HG03103 (cell line): ENCODE measurements at regions not wholly inside any gene's neighbourhood (a gene's known extent, or its start where the extent isn't known, plus 50 kb on each side); places are given as distances from the start of the nearest gene placed in this dataset.

Source experiments
- ATAC-seq: cut with Tn5 transposase; IDR thresholded peaks from one replicate; pipeline ENCODE4 v1.9.1; 2021; ENCODE audit warnings: low read depth; ENCODE audit not compliant: unreplicated experiment

DNA sequence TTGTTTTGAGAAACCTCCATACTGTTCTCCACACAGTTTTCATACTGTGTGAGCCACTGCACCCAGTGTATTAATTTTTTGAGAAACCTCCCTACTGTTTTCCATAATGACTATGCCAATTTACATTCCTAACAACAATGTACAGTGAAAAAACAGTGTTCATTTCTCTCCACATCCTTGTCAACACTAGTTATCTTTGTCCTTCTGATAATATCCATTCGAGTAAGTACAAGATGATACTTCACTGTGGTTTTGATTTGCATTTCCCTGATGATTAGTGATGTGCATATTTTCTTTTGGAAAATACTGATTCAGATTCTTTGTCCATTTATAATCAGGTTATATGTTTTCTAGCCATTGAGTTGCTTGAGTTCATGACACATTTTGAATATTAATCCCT lies 462.0 kb downstream of the CDH11 start:
- ATAC-seq = no peak

DNA sequence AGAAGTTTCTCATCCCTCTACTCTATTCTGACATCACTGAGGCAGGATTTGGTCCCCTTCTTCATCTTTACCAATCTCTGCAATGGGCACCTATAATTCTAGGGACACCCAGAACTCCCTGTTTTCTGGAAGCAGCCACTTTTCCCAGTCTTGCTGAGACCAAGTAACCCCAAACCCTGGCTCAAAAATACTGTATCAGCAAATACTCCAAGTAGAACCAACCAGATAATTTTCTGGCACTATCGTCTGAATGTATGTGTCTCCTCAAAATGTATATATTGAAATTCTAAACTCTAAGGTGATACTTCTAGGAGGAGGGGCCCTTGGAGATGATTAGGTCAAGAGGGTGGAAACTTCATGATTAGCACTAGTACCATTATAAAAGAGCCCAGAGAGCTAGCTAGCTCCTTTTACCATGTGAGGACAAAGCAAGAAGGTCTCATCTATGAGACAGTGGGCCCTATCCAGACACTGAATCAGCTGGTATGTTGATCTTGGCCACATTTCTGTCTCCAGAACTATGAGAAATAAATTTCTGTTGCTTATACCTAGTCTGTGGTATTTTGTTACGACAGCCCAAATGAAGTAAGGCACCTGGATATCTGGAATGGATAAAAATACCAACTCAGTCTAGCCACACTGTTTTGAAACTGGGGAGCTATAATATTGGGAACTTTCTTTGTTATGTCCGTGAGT lies 464.4 kb downstream of the CDH11 start:
- no peak for ATAC-seq

DNA sequence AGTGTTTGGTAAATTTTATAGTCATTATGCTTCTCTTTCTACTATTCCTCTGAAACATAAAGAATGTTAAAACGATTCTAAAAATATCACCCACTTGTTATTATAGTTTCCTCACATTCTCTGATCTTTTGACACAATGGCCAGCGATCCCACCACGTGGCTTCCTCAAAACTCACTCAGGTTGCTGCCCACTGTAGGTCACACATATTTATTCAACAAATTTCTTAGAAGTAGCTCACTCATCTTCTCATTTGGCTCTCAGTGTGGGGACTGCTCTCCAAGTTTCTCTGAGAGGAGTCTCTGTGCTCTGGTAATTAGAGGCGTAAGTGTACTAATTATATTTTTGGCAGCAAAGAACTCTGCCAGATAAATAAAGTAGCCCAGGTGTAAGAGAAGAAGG lies 465.4 kb downstream of the CDH11 start:
- ATAC-seq = no peak

DNA sequence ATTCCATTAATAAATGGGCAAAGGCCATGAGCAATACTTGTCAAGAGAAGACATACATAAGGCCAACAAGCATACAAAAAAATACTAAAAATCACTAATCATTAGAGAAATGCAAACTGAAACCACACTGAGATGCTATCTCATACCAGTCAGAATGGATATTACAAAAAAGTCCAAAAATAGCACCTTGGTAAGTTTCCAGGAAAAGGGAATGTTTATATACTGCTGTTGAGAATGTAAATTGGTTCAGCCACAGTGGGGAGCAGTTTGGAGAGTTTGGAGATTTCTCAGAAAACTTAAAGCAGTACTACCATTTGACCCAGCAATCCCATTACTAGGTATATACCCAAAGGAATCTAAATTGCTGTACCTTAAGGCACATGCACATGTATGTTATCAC lies 467.7 kb downstream of the CDH11 start:
- ATAC-seq = no peak

DNA sequence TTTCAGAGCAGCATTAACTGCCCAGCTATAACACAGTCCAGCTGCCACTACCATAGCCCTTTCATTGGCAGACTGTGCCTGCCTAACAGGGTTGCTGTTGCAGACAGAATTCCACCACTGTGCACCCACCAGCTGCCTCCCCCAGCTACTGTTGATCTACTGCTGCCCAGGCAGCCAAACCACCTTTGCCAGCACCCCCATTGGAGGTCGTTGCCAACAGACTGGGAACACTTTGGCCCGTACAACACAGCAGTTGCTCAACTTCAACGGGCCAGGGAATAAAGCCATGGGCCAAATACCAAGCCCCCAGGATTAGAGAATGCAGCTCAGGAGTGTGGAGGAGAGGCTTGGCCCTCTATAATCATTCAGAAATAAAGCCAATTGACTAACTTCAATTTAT lies 473.6 kb downstream of the CDH11 start:
- no peak for ATAC-seq

DNA sequence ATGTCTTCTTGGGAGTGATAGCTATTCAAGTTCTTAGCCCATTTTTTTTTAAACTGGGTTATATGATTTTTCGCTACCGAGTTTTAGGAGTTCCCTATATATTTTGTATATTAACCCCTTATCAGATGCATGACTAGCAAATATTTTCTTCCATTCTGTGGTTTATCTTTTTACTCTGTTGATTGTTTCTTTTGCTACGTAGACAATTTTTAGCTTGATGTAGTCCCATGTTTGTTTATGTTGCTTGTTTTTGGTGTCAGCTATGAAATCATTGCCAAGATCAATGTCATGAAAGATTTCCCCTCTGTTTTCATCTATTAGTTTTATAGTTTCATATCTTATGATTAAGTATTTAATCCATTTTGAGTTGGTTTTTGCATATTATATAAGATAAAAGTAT lies 480.5 kb downstream of the CDH11 start:
- no peak for ATAC-seq

DNA sequence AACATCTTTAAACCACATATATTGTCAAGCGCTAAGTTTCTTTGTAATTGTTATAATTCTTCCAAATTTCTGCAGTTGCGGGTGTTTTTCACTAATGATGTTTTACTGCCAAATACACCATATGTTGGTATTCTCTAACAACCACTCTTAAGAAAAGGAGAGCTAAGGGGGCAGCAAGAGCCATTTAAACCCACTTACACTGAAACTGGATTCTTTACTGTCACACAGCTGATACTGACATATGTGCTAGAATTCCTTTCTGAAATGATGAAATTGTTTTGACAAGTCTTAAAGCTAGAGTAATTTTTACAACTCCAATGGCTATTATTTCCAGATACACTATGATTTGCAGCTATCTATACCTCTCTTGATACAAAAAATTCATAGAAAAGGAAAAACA lies 483.1 kb downstream of the CDH11 start:
- ATAC-seq = no peak

DNA sequence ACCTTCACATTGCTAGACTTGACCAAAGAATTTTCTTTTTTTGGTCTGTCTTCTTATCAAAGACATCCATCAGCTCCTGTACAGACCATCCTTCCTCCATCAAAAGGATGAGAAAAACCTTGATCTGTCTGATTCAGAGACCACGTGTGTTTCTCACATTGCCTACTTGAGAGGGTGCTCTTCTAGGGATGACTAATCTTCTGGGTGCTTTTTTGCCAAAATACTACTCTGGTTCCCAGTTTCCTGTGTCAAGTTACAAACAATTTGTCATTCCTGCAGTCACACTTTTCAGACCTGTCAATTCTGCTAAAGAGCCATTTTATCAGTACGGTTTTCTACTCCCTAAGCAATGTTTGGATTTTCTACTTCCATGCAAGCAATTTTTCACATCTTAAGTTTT lies 492.2 kb downstream of the CDH11 start:
- no peak for ATAC-seq

DNA sequence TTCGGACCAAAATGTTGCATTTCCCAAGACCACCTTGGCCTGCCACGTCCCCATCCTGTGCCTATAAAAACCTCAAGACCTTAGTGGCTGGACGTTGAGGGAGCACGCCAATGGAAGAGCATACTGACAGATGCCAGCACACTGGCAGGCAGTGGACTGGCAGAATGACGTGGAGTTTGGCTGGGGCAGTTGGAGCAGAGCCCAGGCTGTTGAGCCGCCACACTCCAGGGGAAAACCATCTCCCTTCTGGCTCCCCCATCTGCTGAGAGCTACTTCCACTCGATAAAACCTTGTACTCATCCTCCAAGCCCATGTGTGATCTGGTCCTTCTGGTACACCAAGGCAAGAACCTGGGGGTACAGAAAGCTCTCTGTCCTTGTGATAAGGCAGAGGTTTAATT lies 494.1 kb downstream of the CDH11 start:
- no peak for ATAC-seq

DNA sequence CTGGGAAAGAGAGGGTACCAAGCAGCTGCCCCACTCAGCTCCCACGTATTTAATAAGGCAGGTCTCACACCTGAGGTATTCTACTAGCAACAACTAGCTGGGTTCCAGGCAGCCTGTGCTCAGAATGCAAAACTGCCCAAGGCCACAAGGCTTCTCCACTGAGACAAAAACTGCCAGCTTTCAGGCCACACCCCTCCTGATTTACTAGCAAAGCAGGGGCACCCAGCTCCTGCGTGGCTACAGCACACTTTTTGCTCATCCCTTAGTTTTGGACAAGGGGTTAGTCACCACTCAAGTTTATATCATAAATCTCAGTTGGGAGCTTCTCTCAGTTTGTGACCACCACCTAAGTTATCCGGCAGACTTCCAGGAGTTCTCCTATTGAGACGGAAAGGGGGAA lies 494.6 kb downstream of the CDH11 start:
- ATAC-seq = no peak

DNA sequence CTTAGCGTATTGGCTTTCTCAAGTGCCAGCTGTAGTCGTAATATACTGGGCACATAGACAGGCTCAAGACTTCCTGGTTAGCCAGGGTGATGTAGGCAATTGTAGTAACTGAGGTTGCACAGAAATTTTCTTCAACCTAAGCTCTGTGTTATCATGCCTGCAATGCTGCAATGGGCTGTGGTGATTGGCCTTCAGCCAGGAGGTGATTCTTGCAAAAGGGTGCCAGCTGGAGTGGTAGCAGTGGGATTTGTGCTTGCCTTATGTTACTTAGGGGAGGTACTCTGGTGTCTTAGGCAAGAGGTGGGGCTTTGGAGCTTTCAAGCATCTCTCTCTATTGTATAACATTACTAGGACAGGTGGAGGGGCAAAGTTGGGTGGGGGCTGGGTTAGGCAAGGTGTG lies 495.1 kb downstream of the CDH11 start:
- no peak for ATAC-seq

DNA sequence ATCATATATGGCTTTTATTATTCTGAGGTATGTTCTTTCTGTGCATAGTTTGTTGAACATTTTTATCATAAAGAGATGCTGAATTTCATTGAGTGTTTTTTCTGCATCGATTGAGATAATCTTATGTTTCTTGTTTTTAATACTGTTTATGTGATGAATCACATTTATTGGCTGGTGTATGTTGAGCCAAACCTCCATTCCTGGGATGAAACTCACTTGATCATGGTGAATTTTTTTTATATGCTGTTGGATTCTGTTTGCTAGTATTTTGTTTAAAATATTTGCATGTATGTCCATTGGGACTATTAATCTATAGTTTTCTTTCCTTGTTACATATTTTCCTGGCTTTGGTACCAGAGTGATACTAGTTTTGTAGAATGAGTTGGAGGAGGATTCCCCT lies 500.2 kb downstream of the CDH11 start:
- no peak for ATAC-seq

DNA sequence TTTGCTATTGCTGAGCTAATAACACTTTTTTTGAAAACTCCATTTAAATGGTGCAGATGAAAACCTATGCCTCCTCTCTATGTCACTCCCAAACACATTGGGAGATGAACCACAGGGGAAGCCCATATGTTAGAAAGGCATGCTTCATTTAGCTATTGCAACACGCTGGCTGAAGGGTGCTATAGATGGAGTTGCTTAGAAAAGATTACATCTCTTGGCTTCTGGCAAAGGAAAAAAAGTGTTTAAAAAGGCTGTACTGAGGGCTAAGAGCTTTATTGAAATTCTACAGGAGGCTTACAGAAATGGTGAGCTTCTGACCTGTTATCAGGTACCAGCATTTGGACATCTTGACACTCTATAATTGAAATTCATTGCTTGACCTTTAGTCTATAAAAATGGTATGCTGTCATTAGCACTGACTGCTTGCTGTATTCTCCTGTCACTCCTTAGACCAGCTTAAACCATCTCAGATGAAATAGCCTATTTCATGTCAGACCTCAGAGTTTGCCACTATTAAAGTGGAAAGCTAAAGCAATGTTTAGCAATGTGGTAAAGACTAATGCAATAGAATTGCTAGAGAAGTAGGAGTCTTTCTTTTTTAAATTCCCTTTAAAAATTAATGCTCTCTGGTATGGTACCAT lies 503.9 kb downstream of the CDH11 start:
- no peak for ATAC-seq

DNA sequence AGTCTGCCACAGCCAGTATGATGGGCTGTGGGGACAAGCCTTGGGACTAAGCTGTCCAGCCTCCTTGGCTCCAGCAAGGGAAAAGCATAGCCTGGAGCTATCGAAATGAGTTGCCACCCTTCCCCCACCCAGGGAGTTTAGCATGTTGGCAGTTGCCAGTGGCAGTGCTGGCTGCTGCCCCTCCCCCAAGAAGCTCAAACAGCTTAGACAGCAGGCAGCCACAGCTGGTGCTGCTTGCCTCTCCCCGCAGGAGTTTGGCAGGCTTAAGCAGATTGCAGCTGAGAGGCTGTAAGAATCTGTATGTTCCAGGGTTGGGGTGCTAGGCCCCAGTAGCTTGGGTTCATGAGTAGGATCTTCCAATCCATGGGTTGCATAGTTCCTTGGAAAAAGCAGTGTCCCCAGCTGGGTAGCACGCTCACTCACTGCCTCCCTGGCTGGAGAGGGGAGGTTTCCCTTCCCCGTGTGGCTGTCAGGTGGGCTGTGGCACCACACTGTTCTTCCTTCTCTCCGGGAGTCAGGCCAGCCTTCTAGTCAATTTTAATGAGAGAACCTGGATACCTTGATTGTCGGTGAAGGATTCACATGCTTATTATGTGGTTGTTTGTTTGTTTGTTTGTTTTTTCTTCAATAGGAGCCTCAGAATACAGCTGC lies 506.1 kb downstream of the CDH11 start:
- no peak for ATAC-seq

DNA sequence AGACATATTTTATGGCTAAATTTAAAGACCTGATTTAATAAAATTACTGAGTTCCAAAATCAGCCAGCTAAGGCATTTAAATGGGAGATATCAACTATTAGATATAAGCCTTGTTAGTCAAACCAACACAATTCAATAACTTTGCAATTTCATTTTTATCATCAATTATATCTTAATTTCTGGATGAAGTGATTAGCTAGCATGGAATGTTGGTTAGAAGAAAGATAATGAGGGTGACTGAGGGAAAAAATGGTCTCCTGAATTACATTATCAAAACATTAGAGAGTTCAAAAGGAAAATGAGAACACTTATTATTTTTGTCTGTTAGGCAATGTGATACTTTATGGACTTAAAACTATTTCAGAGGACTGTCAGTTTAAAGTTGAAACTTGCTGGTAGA lies 525.7 kb downstream of the CDH11 start:
- ATAC-seq = no peak

DNA sequence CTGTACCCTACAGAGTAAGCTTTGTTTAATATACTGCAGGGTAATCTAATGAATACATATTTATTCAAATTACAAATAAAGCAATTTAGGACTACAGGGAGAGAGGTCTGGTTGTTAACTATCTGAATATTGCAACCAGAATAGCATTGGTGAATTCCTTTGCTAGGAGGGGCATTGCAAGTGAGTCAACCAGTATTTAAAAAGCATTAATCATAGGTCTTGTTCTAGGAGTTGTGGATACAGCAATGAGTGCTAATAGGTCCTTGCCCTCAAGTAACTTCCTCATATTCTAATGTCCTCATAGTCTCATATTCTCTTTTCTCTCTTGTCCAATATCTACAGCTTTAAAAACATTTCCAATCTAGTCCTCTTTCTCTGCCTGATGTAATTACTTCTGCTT lies 531.4 kb downstream of the CDH11 start:
- ATAC-seq = no peak

DNA sequence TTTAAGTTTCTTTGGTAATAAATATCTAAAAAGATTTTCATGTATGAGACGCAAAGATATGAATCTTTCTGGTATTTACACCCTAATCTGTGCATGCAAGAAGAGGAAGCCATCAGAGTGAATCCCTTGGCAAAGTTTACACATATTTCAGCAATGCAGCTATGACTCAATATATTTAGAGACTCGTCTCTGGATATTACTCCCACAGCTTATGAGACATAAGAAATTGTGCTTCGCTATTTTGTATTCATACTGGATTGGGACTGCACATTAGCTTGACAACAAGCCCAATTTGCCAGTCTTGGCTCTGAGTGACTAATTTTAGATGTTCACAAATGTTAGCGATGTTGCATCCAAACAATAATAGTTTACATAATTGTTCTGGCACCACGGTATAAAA lies 532.0 kb downstream of the CDH11 start:
- ATAC-seq = no peak

DNA sequence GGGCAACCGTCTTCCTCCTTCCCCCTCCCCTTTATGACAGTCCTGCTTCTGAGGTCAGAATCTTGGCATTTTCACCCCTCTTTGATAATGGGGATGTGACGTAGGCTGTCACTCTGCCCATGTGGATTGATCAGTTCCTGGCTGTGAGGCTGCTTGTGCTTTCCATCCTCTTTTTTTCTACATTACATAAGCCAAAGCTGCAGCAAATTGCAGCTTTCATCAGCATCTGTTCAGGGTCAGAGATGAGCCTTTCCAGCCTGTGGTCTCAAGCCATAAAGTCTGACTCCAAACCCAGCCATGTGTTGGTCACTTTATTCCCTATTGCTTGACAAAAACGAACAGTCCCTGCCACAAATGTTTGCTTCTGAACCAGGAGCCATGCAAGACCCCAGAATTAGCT lies 535.1 kb downstream of the CDH11 start:
- ATAC-seq = no peak

DNA sequence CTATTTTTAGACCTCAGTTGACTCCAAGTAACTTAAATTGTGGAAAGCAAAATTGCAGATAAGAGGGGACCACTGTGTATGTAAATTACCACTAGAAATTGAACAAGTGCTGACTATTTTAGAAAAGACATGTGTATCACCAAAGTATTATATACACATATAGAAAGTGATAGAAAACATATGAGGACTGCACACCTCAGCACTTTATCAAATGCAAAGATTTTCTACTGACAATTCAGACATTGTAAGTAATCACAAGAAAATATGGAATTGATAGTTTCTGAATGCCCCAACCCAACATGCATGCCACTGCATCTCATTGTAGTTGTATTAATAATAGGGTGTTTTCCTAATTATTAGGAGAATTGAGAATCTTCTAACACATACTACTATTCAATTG lies 536.5 kb downstream of the CDH11 start:
- no peak for ATAC-seq

DNA sequence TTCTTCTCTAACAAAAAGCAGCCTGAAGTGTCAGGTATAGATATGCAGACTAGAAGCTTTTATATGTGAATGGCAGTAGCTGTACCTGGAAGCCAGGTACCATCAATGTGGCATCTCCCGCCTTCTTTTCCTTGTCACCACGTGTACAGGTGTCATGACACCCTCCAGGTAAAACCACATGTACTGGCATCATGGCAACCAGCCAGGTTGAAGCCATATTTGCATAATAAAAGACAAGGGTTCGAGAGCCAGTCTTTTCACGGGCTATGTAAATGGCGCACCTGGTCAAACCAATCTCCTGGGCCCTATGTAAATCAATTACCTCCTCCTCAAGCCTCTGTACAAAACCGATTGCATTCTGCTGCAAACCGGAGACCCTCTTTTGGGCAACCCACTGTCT lies 541.3 kb downstream of the CDH11 start:
- ATAC-seq = no peak

DNA sequence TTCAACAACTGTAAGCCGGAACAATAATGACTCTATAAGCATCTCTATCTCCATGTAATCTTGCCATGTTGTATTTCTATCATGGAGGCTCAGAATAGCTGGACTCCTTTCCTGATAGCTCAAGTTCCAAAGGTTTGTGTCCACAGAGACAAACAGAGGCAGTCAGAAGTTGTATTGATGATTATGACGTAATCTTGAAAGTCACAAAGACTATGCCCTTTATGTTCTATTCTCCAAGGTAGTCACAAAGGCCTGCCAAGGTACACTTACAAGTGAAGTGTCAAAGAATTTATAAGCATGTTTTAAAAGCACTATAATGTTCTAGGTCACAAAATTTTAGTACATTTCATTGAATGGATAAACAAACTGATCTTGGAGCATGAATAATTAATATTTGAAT lies 542.2 kb downstream of the CDH11 start:
- no peak for ATAC-seq

DNA sequence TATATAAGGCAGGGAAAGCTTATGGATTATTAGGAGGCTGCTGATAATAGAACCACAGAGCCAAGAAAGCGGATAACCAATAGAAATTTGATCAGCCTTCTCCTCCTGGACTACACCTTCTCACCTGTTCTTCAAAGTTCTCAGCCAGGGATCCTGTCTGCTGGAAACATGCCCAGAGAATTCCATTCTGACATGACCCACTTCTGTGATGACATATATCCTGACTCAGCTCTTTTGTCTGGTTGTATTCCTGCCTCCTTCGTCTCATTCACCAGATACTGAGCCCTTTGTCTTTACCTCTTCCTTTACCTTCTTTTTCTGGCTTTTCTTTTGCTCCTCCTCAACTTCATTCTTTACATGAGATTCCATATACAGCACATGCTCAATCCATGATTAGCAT lies 576.1 kb downstream of the CDH11 start:
- ATAC-seq = no peak
